Skeletal muscle satellite cell (primary cell): ENCODE measurements at regions not wholly inside any gene's neighbourhood (a gene's known extent, or its start where the extent isn't known, plus 50 kb on each side); places are given as distances from the start of the nearest gene placed in this dataset.

ENCODE experiments used
- H3K27me3 ChIP-seq: 2 replicates; pipeline ENCODE4 v1.7.0; 2013; ENCODE audit warnings: low read length; ENCODE audit not compliant: control insufficient read depth, insufficient read depth
- H3K36me3 ChIP-seq: 2 replicates; pipeline ENCODE4 v1.7.0; 2013; ENCODE audit warnings: mild to moderate bottlenecking, control low read depth, low read length; ENCODE audit not compliant: insufficient read depth
- H3K4me1 ChIP-seq: 2 replicates; pipeline ENCODE4 v1.7.0; 2013; ENCODE audit warnings: low read length; ENCODE audit not compliant: control insufficient read depth, insufficient read depth
- H3K4me2 ChIP-seq: 2 replicates; pipeline ENCODE4 v1.7.0; 2013; ENCODE audit warnings: mild to moderate bottlenecking, low read length
- H3K4me3 ChIP-seq: 2 replicates; pipeline ENCODE4 v1.7.0; 2013; ENCODE audit warnings: low read length
- H3K9ac ChIP-seq: 2 replicates; pipeline ENCODE4 v1.7.0; 2013; ENCODE audit warnings: mild to moderate bottlenecking, low read depth, low read length, moderate library complexity
- H3K9me3 ChIP-seq: replicated peaks from 2 replicates; pipeline ENCODE4 v1.7.0; 2013; ENCODE audit warnings: mild to moderate bottlenecking, control low read depth, low read length

GRCh38 chr3:5520237-5520636 lies 332.7 kb downstream of the EDEM1 start:
- peaks cover 2% of the 10 kb centered on the region for H3K9me3 ChIP-seq
- H3K27me3 ChIP-seq = no peaks in the 10 kb centered on the region
- no peak overlapping the region for H3K9ac ChIP-seq
- no peaks in the 10 kb centered on the region for H3K36me3 ChIP-seq
- no peaks in the 10 kb centered on the region for H3K4me1 ChIP-seq
- H3K4me2 ChIP-seq = no peak overlapping the region
- no peak overlapping the region for H3K4me3 ChIP-seq

- peaks cover 2% of the 10 kb centered on the region for H3K9me3 ChIP-seq
- no peaks in the 10 kb centered on the region for H3K36me3 ChIP-seq
- no peaks in the 10 kb centered on the region for H3K4me1 ChIP-seq
- no peak overlapping the region for H3K4me2 ChIP-seq
- H3K4me3 ChIP-seq = no peak overlapping the region
- H3K27me3 ChIP-seq = no peaks in the 10 kb centered on the region
- no peak overlapping the region for H3K9ac ChIP-seq
Observed at GRCh38 chr3:5523125-5523524, 335.6 kb downstream of the EDEM1 start.

- Histone ChIP-seq H3K4me1 (no peaks in the 10 kb centered on the region), H3K9ac (no peak overlapping the region), H3K4me2 (no peak overlapping the region), H3K27me3 (no peaks in the 10 kb centered on the region), H3K9me3 (no peaks in the 10 kb centered on the region), H3K36me3 (no peaks in the 10 kb centered on the region), H3K4me3 (no peak overlapping the region)
Observed at GRCh38 chr3:5531039-5531438, 343.5 kb downstream of the EDEM1 start.

GRCh38 chr3:5531741-5532290 lies 344.3 kb downstream of the EDEM1 start:
- Histone ChIP-seq H3K4me1 (no peaks in the 10 kb centered on the region), H3K9me3 (no peaks in the 10 kb centered on the region), H3K4me3 (no peak overlapping the region), H3K36me3 (no peaks in the 10 kb centered on the region), H3K9ac (no peak overlapping the region), H3K4me2 (no peak overlapping the region), H3K27me3 (no peaks in the 10 kb centered on the region)

GRCh38 chr3:5540532-5540931 lies 353.0 kb downstream of the EDEM1 start:
- no peak overlapping the region for H3K4me3 ChIP-seq
- H3K4me1 ChIP-seq = no peaks in the 10 kb centered on the region

GRCh38 chr3:5542472-5542871 lies 355.0 kb downstream of the EDEM1 start:
- Histone ChIP-seq H3K27me3 (no peaks in the 10 kb centered on the region), H3K36me3 (no peaks in the 10 kb centered on the region), H3K9ac (no peak overlapping the region), H3K4me3 (no peak overlapping the region), H3K4me1 (no peaks in the 10 kb centered on the region), H3K4me2 (no peak overlapping the region), H3K9me3 (peaks cover 2% of the 10 kb centered on the region)

More at GRCh38 chr3:5540532-5540931, 353.0 kb downstream of the EDEM1 start:
- no peaks in the 10 kb centered on the region for H3K9me3 ChIP-seq
- no peak overlapping the region for H3K4me2 ChIP-seq
- no peaks in the 10 kb centered on the region for H3K36me3 ChIP-seq
- no peaks in the 10 kb centered on the region for H3K27me3 ChIP-seq
- no peak overlapping the region for H3K9ac ChIP-seq

- no peak overlapping the region for H3K9ac ChIP-seq
- no peaks in the 10 kb centered on the region for H3K36me3 ChIP-seq
- H3K9me3 ChIP-seq = peaks cover 2% of the 10 kb centered on the region
- no peak overlapping the region for H3K4me2 ChIP-seq
- H3K4me1 ChIP-seq = no peaks in the 10 kb centered on the region
- H3K4me3 ChIP-seq = no peak overlapping the region
- no peaks in the 10 kb centered on the region for H3K27me3 ChIP-seq
Observed at GRCh38 chr3:5543047-5543446, 355.5 kb downstream of the EDEM1 start.

- no peak overlapping the region for H3K4me2 ChIP-seq
- no peaks in the 10 kb centered on the region for H3K4me1 ChIP-seq
- H3K36me3 ChIP-seq = no peaks in the 10 kb centered on the region
- no peak overlapping the region for H3K4me3 ChIP-seq
- no peaks in the 10 kb centered on the region for H3K27me3 ChIP-seq
- no peak overlapping the region for H3K9ac ChIP-seq
- H3K9me3 ChIP-seq = peaks cover 7% of the 10 kb centered on the region
Observed at GRCh38 chr3:5545719-5546118, 358.2 kb downstream of the EDEM1 start.

GRCh38 chr3:5553203-5553602 lies 365.7 kb downstream of the EDEM1 start:
- H3K4me1 ChIP-seq = no peaks in the 10 kb centered on the region
- no peak overlapping the region for H3K4me3 ChIP-seq
- H3K4me2 ChIP-seq = no peak overlapping the region
- no peaks in the 10 kb centered on the region for H3K36me3 ChIP-seq
- peaks cover 5% of the 10 kb centered on the region for H3K9me3 ChIP-seq
- no peaks in the 10 kb centered on the region for H3K27me3 ChIP-seq
- no peak overlapping the region for H3K9ac ChIP-seq

GRCh38 chr3:5554245-5554747 lies 366.8 kb downstream of the EDEM1 start:
- no peak overlapping the region for H3K4me3 ChIP-seq
- no peaks in the 10 kb centered on the region for H3K36me3 ChIP-seq
- H3K9me3 ChIP-seq = peaks cover 4% of the 10 kb centered on the region
- no peaks in the 10 kb centered on the region for H3K27me3 ChIP-seq
- H3K4me2 ChIP-seq = no peak overlapping the region
- H3K9ac ChIP-seq = no peak overlapping the region
- H3K4me1 ChIP-seq = no peaks in the 10 kb centered on the region

GRCh38 chr3:5560199-5560598 lies 372.7 kb downstream of the EDEM1 start:
- no peaks in the 10 kb centered on the region for H3K4me1 ChIP-seq
- no peak overlapping the region for H3K9ac ChIP-seq

GRCh38 chr3:5563537-5564277 lies 376.2 kb downstream of the EDEM1 start:
- H3K9me3 ChIP-seq = peaks cover 20% of the 10 kb centered on the region
- no peak overlapping the region for H3K4me2 ChIP-seq
- H3K4me1 ChIP-seq = no peaks in the 10 kb centered on the region
- no peaks in the 10 kb centered on the region for H3K36me3 ChIP-seq
- H3K9ac ChIP-seq = no peak overlapping the region
- no peak overlapping the region for H3K4me3 ChIP-seq
- no peaks in the 10 kb centered on the region for H3K27me3 ChIP-seq

More at GRCh38 chr3:5560199-5560598, 372.7 kb downstream of the EDEM1 start:
- Histone ChIP-seq H3K4me2 (no peak overlapping the region), H3K9me3 (peaks cover 20% of the 10 kb centered on the region), H3K27me3 (no peaks in the 10 kb centered on the region), H3K4me3 (no peak overlapping the region), H3K36me3 (no peaks in the 10 kb centered on the region)
